ENCODE measurements at regions not wholly inside any gene's neighbourhood (a gene's known extent, or its start where the extent isn't known, plus 50 kb on each side); places are given as distances from the start of the nearest gene placed in this dataset.

- POLR2A ChIA-PET: interaction anchor here (0.6 kb wide), 1 partner anchor 11 kb away, joined by 4 read pairs; no protein-coding TSS in a partner anchor
- H3K27me3 Mint-ChIP-seq: no peaks in the 10 kb centered on the region
- H3K4me3 Mint-ChIP-seq: no peak overlapping the region
- no peak overlapping the region for H3K27ac Mint-ChIP-seq
- no peaks in the 10 kb centered on the region for H3K9me3 Mint-ChIP-seq
- CTCF ChIA-PET: no interaction called here
- no peak for DNase-seq
- H3K36me3 Mint-ChIP-seq (ENCODE audit: low read depth): no peaks in the 10 kb centered on the region
- H3K4me1 Mint-ChIP-seq: no peaks in the 10 kb centered on the region
Observed at GRCh38 chr10:113284635-113285034, 268.2 kb upstream of the HABP2 start.

GRCh38 chr10:113285305-113285704 is 267.5 kb upstream of the HABP2 start:
- DNase-seq: no peak
- ChIA-PET POLR2A (interaction anchor here (0.6 kb wide), 1 partner anchor 12 kb away, joined by 4 read pairs; no protein-coding TSS in a partner anchor), CTCF (no interaction called here)
- Mint-ChIP-seq H3K4me3 (no peak overlapping the region), H3K27ac (no peak overlapping the region), H3K36me3 (ENCODE audit: low read depth) (no peaks in the 10 kb centered on the region), H3K9me3 (no peaks in the 10 kb centered on the region), H3K27me3 (peaks cover 4% of the 10 kb centered on the region), H3K4me1 (no peaks in the 10 kb centered on the region)

GRCh38 chr10:113287592-113287991 is 265.3 kb upstream of the HABP2 start:
- POLR2A ChIA-PET: no interaction called here
- Mint-ChIP-seq H3K27ac (no peak overlapping the region), H3K36me3 (ENCODE audit: low read depth) (no peaks in the 10 kb centered on the region), H3K9me3 (no peaks in the 10 kb centered on the region), H3K4me1 (no peaks in the 10 kb centered on the region), H3K27me3 (peaks cover 4% of the 10 kb centered on the region), H3K4me3 (no peak overlapping the region)
- CTCF ChIA-PET: interaction anchor here (0.5 kb wide), 1 partner anchor 263 kb away, joined by 4 read pairs; no protein-coding TSS in a partner anchor
- DNase-seq: no peak

- Mint-ChIP-seq H3K27ac (no peak overlapping the region), H3K9me3 (no peaks in the 10 kb centered on the region), H3K36me3 (ENCODE audit: low read depth) (no peaks in the 10 kb centered on the region), H3K4me1 (no peaks in the 10 kb centered on the region), H3K4me3 (no peak overlapping the region), H3K27me3 (peaks cover 4% of the 10 kb centered on the region)
- ChIA-PET CTCF (no interaction called here), POLR2A (no interaction called here)
- no peak for DNase-seq
Observed at GRCh38 chr10:113290137-113290536, 262.7 kb upstream of the HABP2 start.

GRCh38 chr10:113291413-113291812 is 261.4 kb upstream of the HABP2 start:
- DNase-seq: no peak
- Mint-ChIP-seq H3K27me3 (peaks cover 4% of the 10 kb centered on the region), H3K36me3 (ENCODE audit: low read depth) (no peaks in the 10 kb centered on the region), H3K4me3 (no peak overlapping the region), H3K27ac (no peak overlapping the region), H3K9me3 (no peaks in the 10 kb centered on the region), H3K4me1 (no peaks in the 10 kb centered on the region)
- CTCF ChIA-PET: no interaction called here
- POLR2A ChIA-PET: no interaction called here

- CTCF ChIA-PET: no interaction called here
- no peak overlapping the region for H3K4me3 Mint-ChIP-seq
- DNase-seq: no peak
- no peaks in the 10 kb centered on the region for H3K4me1 Mint-ChIP-seq
- H3K27ac Mint-ChIP-seq: no peak overlapping the region
- POLR2A ChIA-PET: no interaction called here
- peaks cover 4% of the 10 kb centered on the region for H3K27me3 Mint-ChIP-seq
- H3K9me3 Mint-ChIP-seq: no peaks in the 10 kb centered on the region
- H3K36me3 Mint-ChIP-seq (ENCODE audit: low read depth): no peaks in the 10 kb centered on the region
Observed at GRCh38 chr10:113292086-113292485, 260.8 kb upstream of the HABP2 start.

GRCh38 chr10:113292743-113293142 is 260.1 kb upstream of the HABP2 start:
- ChIA-PET CTCF (no interaction called here), POLR2A (no interaction called here)
- Mint-ChIP-seq H3K36me3 (ENCODE audit: low read depth) (no peaks in the 10 kb centered on the region), H3K9me3 (no peaks in the 10 kb centered on the region), H3K27me3 (peaks cover 11% of the 10 kb centered on the region), H3K27ac (no peak overlapping the region), H3K4me1 (no peaks in the 10 kb centered on the region), H3K4me3 (no peak overlapping the region)
- DNase-seq: no peak

GRCh38 chr10:113293167-113293566 is 259.7 kb upstream of the HABP2 start:
- no peaks in the 10 kb centered on the region for H3K36me3 Mint-ChIP-seq (ENCODE audit: low read depth)
- ChIA-PET POLR2A (no interaction called here), CTCF (interaction anchor here (1.1 kb wide), 1 partner anchor 10 kb away, joined by 3 read pairs; no protein-coding TSS in a partner anchor)
- no peak for DNase-seq
- no peak overlapping the region for H3K27ac Mint-ChIP-seq
- H3K4me3 Mint-ChIP-seq: no peak overlapping the region
- no peaks in the 10 kb centered on the region for H3K4me1 Mint-ChIP-seq
- H3K9me3 Mint-ChIP-seq: no peaks in the 10 kb centered on the region
- peaks cover 11% of the 10 kb centered on the region for H3K27me3 Mint-ChIP-seq

- Mint-ChIP-seq H3K27me3 (peaks cover 18% of the 10 kb centered on the region), H3K27ac (no peak overlapping the region)
Observed at GRCh38 chr10:113294868-113295267, 258.0 kb upstream of the HABP2 start.

GRCh38 chr10:113297226-113297625 is 255.6 kb upstream of the HABP2 start:
- POLR2A ChIA-PET: no interaction called here
- Mint-ChIP-seq H3K36me3 (ENCODE audit: low read depth) (no peaks in the 10 kb centered on the region), H3K27me3 (peaks cover 18% of the 10 kb centered on the region)

More at GRCh38 chr10:113294868-113295267, 258.0 kb upstream of the HABP2 start:
- ChIA-PET CTCF (interaction anchor here (1.9 kb wide), 1 partner anchor 11 kb away, joined by 5 read pairs; no protein-coding TSS in a partner anchor), POLR2A (no interaction called here)
- DNase-seq: no peak
- H3K4me1 Mint-ChIP-seq: no peaks in the 10 kb centered on the region
- H3K36me3 Mint-ChIP-seq (ENCODE audit: low read depth): no peaks in the 10 kb centered on the region
- no peak overlapping the region for H3K4me3 Mint-ChIP-seq
- H3K9me3 Mint-ChIP-seq: no peaks in the 10 kb centered on the region

GRCh38 chr10:113298616-113299015 is 254.2 kb upstream of the HABP2 start:
- CTCF ChIA-PET: no interaction called here
- no peak overlapping the region for H3K4me3 Mint-ChIP-seq
- H3K4me1 Mint-ChIP-seq: no peaks in the 10 kb centered on the region
- no peaks in the 10 kb centered on the region for H3K9me3 Mint-ChIP-seq
- H3K36me3 Mint-ChIP-seq (ENCODE audit: low read depth): no peaks in the 10 kb centered on the region
- H3K27ac Mint-ChIP-seq: no peak overlapping the region
- H3K27me3 Mint-ChIP-seq: peaks cover 20% of the 10 kb centered on the region
- DNase-seq: no peak
- POLR2A ChIA-PET: no interaction called here

More at GRCh38 chr10:113297226-113297625, 255.6 kb upstream of the HABP2 start:
- no peak overlapping the region for H3K4me3 Mint-ChIP-seq
- no peak for DNase-seq
- CTCF ChIA-PET: no interaction called here
- H3K27ac Mint-ChIP-seq: no peak overlapping the region
- H3K9me3 Mint-ChIP-seq: no peaks in the 10 kb centered on the region
- no peaks in the 10 kb centered on the region for H3K4me1 Mint-ChIP-seq

GRCh38 chr10:113300201-113300600 is 252.7 kb upstream of the HABP2 start:
- ChIA-PET CTCF (interaction anchor here (1.2 kb wide), 1 partner anchor 49 kb away, joined by 3 read pairs; no protein-coding TSS in a partner anchor), POLR2A (no interaction called here)
- H3K27ac Mint-ChIP-seq: no peak overlapping the region
- no peak for DNase-seq
- H3K4me3 Mint-ChIP-seq: no peak overlapping the region
- H3K36me3 Mint-ChIP-seq (ENCODE audit: low read depth): no peaks in the 10 kb centered on the region
- H3K9me3 Mint-ChIP-seq: no peaks in the 10 kb centered on the region
- peaks cover 20% of the 10 kb centered on the region for H3K27me3 Mint-ChIP-seq
- no peaks in the 10 kb centered on the region for H3K4me1 Mint-ChIP-seq

GRCh38 chr10:113300617-113301016 is 252.2 kb upstream of the HABP2 start:
- POLR2A ChIA-PET: no interaction called here
- H3K4me1 Mint-ChIP-seq: no peaks in the 10 kb centered on the region
- no peak overlapping the region for H3K4me3 Mint-ChIP-seq
- no peak for DNase-seq
- no peak overlapping the region for H3K27ac Mint-ChIP-seq
- H3K36me3 Mint-ChIP-seq (ENCODE audit: low read depth): no peaks in the 10 kb centered on the region
- H3K27me3 Mint-ChIP-seq: peaks cover 20% of the 10 kb centered on the region
- no peaks in the 10 kb centered on the region for H3K9me3 Mint-ChIP-seq
- CTCF ChIA-PET: interaction anchor here (1.2 kb wide), 1 partner anchor 49 kb away, joined by 3 read pairs; no protein-coding TSS in a partner anchor

- Mint-ChIP-seq H3K27me3 (peaks cover 20% of the 10 kb centered on the region), H3K4me1 (no peaks in the 10 kb centered on the region), H3K27ac (no peak overlapping the region), H3K4me3 (no peak overlapping the region), H3K9me3 (no peaks in the 10 kb centered on the region), H3K36me3 (ENCODE audit: low read depth) (no peaks in the 10 kb centered on the region)
- POLR2A ChIA-PET: no interaction called here
- DNase-seq: no peak
- CTCF ChIA-PET: interaction anchor here (1.2 kb wide), 1 partner anchor 48 kb away, joined by 3 read pairs; no protein-coding TSS in a partner anchor
Observed at GRCh38 chr10:113301342-113301984, 251.4 kb upstream of the HABP2 start.

Data from activated CD4-positive, alpha-beta T cell treated with anti-CD3 and anti-CD28 coated beads, Interleukin-2, amount 10 ng/mL, durations not matched to agents 7 days and 5 days (primary cell).